Liver (tissue), 8 donors: ENCODE measurements at regions not wholly inside any gene's neighbourhood (a gene's known extent, or its start where the extent isn't known, plus 50 kb on each side); places are given as distances from the start of the nearest gene placed in this dataset.

Source experiments
- DNase-seq: peaks from one replicate; pipeline ENCODE4 v3.0.0-alpha.2; 2017; ENCODE audit warnings: low spot score
- H3K27ac ChIP-seq, 2 donors: one replicate each; pipeline ENCODE4 v1.7.0; 2013; ENCODE audit warnings: inconsistent platforms in 2 of 2, low read length in 2 of 2, control low read depth in 1 of 2, low read depth in 1 of 2, mild to moderate bottlenecking in 1 of 2
- H3K27me3 ChIP-seq, 4 donors: one replicate each; pipeline versions ENCODE4 v1.6.1 to v1.7.0; 2013; ENCODE audit warnings: low read length in 3 of 4, inconsistent platforms in 1 of 4, mild to moderate bottlenecking in 1 of 4, moderate library complexity in 1 of 4; ENCODE audit not compliant: control insufficient read depth in 4 of 4, insufficient read depth in 4 of 4
- H3K36me3 ChIP-seq, 4 donors: one replicate each; pipeline versions ENCODE4 v1.6.1 to v1.7.0; 2013; ENCODE audit warnings: low read length in 3 of 4, mild to moderate bottlenecking in 3 of 4, low read depth in 1 of 4, moderate library complexity in 1 of 4; ENCODE audit not compliant: control insufficient read depth in 4 of 4, insufficient read depth in 3 of 4
- H3K4me1 ChIP-seq, 4 donors: one replicate each; pipeline versions ENCODE4 v1.6.1 to v1.7.0; 2013; ENCODE audit warnings: low read length in 3 of 4, mild to moderate bottlenecking in 3 of 4, moderate library complexity in 1 of 4; ENCODE audit not compliant: control insufficient read depth in 4 of 4, insufficient read depth in 4 of 4
- H3K4me3 ChIP-seq, 3 donors: one replicate each; pipeline versions ENCODE4 v1.6.1 to v1.7.0; 2013; ENCODE audit warnings: low read length in 3 of 3, control low read depth in 1 of 3, low read depth in 1 of 3, mild to moderate bottlenecking in 1 of 3
- H3K9ac ChIP-seq, 2 donors: one replicate each; pipeline ENCODE4 v1.7.0; 2013; ENCODE audit warnings: low read length in 2 of 2, mild to moderate bottlenecking in 2 of 2, moderate library complexity in 2 of 2, control low read depth in 1 of 2, low read depth in 1 of 2
- H3K9me3 ChIP-seq, 4 donors: one replicate each; pipeline versions ENCODE4 v1.6.1 to v1.7.0; 2013; ENCODE audit warnings: low read length in 3 of 4; ENCODE audit not compliant: control insufficient read depth in 4 of 4
- ATF3 ChIP-seq: IDR thresholded peaks from 2 replicates; pipeline ENCODE4 v1.6.1; 2016; ENCODE audit warnings: antibody characterized with exemption
- CTCF ChIP-seq: fragments of 150-350 bp; IDR thresholded peaks from 2 replicates; pipeline ENCODE4 v1.5.1; 2017; ENCODE audit warnings: improper control_type of control experiment, low read depth, low read length; ENCODE audit not compliant: missing input control
- EGR1 ChIP-seq, 2 donors: IDR thresholded peaks; 2 replicates each; pipeline ENCODE4 v1.6.1; 2016 to 2018; ENCODE audit warnings: antibody characterized with exemption in 2 of 2, low read depth in 2 of 2
- FOXA1 ChIP-seq: IDR thresholded peaks from 2 replicates; pipeline ENCODE4 v1.6.1; 2016; ENCODE audit warnings: antibody characterized with exemption
- FOXA2 ChIP-seq: IDR thresholded peaks from 2 replicates; pipeline ENCODE4 v1.6.1; 2016; ENCODE audit warnings: antibody characterized with exemption
- GABPA ChIP-seq, 2 donors: IDR thresholded peaks in 1 of 2; conservative IDR thresholded peaks in 1 of 2; 2 replicates each; pipeline ENCODE4 v1.6.1; 2016; ENCODE audit warnings: antibody characterized with exemption in 2 of 2, mild to moderate bottlenecking in 1 of 2, moderate library complexity in 1 of 2
- HNF4A ChIP-seq, 2 donors: conservative IDR thresholded peaks; 2 replicates each; pipeline ENCODE4 v1.6.1; 2016; ENCODE audit warnings: antibody characterized with exemption in 2 of 2, mild to moderate bottlenecking in 2 of 2
- HNF4G ChIP-seq: IDR thresholded peaks from 2 replicates; pipeline ENCODE4 v1.6.1; 2016; ENCODE audit warnings: antibody characterized with exemption
- MAX ChIP-seq: IDR thresholded peaks from 2 replicates; pipeline ENCODE4 v1.6.1; 2016; ENCODE audit warnings: antibody characterized with exemption
- REST ChIP-seq: IDR thresholded peaks from 2 replicates; pipeline ENCODE4 v1.6.1; 2016; ENCODE audit warnings: antibody characterized with exemption, mild to moderate bottlenecking
- RXRA ChIP-seq, 2 donors: IDR thresholded peaks; 2 replicates each; pipeline ENCODE4 v1.6.1; 2017 to 2018; ENCODE audit warnings: antibody characterized with exemption in 2 of 2, mild to moderate bottlenecking in 1 of 2
- SP1 ChIP-seq: IDR thresholded peaks from 2 replicates; pipeline ENCODE4 v1.6.1; 2018; ENCODE audit warnings: antibody characterized with exemption, mild to moderate bottlenecking
- TAF1 ChIP-seq: conservative IDR thresholded peaks from 2 replicates; pipeline ENCODE4 v1.6.1; 2016; ENCODE audit warnings: antibody characterized with exemption, mild to moderate bottlenecking
- YY1 ChIP-seq: IDR thresholded peaks from 2 replicates; pipeline ENCODE4 v1.6.1; 2016; ENCODE audit warnings: antibody characterized with exemption, mild to moderate bottlenecking
- ZBTB33 ChIP-seq: IDR thresholded peaks from 2 replicates; pipeline ENCODE4 v1.6.1; 2016; ENCODE audit warnings: antibody characterized with exemption
- WGBS: extraction: QIAGEN DNeasy Blood & Tissue Kit; methylation state at CpG from one replicate; pipeline ENCODE4 v1.1.7; 2013; 5-methylcytosine and 5-hydroxymethylcytosine counted together
- donor health status: healthy.
- donor health status: healthy.
- donor health status: healthy.
- donor health status: healthy.
- donor health status: healthy.

- WGBS, result 36% methylated on average over 1 of the region's 1 CpG
- Histone ChIP-seq H3K27me3 (peaks cover 0 to 3% (median 1%) of the 10 kb centered on the region in 4 donors), H3K9me3 (peaks cover 0 to 4% (median 0%) of the 10 kb centered on the region in 4 donors), H3K4me1 (no peaks in the 10 kb centered on the region), H3K4me3 (no peak overlapping the region), H3K27ac (no peak overlapping the region), H3K9ac (no peak overlapping the region), H3K36me3 (no peaks in the 10 kb centered on the region)
- no peak for DNase-seq
- no peak for TF ChIP-seq TAF1
- TF ChIP-seq HNF4G, result no peak
- TF ChIP-seq REST, result no peak
- no peak for TF ChIP-seq FOXA1
- TF ChIP-seq HNF4A (conservative IDR thresholded peaks at IDR 0.05), result no peak
- no peak for TF ChIP-seq YY1
- TF ChIP-seq GABPA (IDR thresholded peaks at IDR 0.05 in 1 of 2, conservative IDR thresholded peaks at IDR 0.05 in 1 of 2), result no peak
- TF ChIP-seq MAX, result no peak
- no peak for TF ChIP-seq CTCF
- TF ChIP-seq EGR1 (IDR thresholded peaks at IDR 0.05; ENCODE audit: low read depth in 2 of 2), result no peak
- no peak for TF ChIP-seq FOXA2
- no peak for TF ChIP-seq SP1
- TF ChIP-seq ZBTB33, result no peak
- TF ChIP-seq ATF3, result no peak
Measured at GRCh38 chr5:8934455-8934854, 611.4 kb downstream of the SEMA5A start.

GRCh38 chr5:8940934-8941333 lies 604.9 kb downstream of the SEMA5A start:
- Histone ChIP-seq H3K9me3 (peaks cover 0 to 17% (median 3%) of the 10 kb centered on the region in 4 donors), H3K4me3 (no peak overlapping the region), H3K27ac (no peak overlapping the region), H3K36me3 (no peaks in the 10 kb centered on the region), H3K27me3 (peaks cover 0 to 3% (median 1%) of the 10 kb centered on the region in 4 donors), H3K9ac (no peak overlapping the region), H3K4me1 (no peaks in the 10 kb centered on the region)
- no peak for DNase-seq
- WGBS, result 43% methylated on average over 1 of the region's 1 CpG
- TF ChIP-seq YY1 (no peak), ATF3 (no peak), RXRA (IDR thresholded peaks at IDR 0.05) (no peak), SP1 (no peak)
